GM23338 (cell line): ENCODE measurements at regions not wholly inside any gene's neighbourhood (a gene's known extent, or its start where the extent isn't known, plus 50 kb on each side); places are given as distances from the start of the nearest gene placed in this dataset.
A peak's percentile ranks its signal among the peaks of the same experiment; 100 is the strongest.

Experiments used
- ATAC-seq: fragments of 200-7000 bp; cut with Tn5 transposase; 3 replicates; pipeline ENCODE4 v1.9.1; 2020
- DNase-seq: peaks from one replicate; pipeline ENCODE4 v3.0.0-alpha.2; 2015; ENCODE audit warnings: low spot score
- H2AFZ ChIP-seq: fragments of 200-600 bp; sonication (generic); 2 replicates; pipeline ENCODE4 v1.8.0; 2016; ENCODE audit warnings: antibody characterized with exemption, mild to moderate bottlenecking, moderate library complexity
- H3F3A ChIP-seq: fragments of 200-600 bp; sonication (generic); replicated peaks from 2 replicates; pipeline ENCODE4 v1.8.0; 2017; ENCODE audit warnings: antibody characterized with exemption, mixed run types, low read depth
- H3K27ac ChIP-seq: fragments of 200-600 bp; sonication (generic); 2 replicates; pipeline ENCODE4 v1.6.1; 2016; ENCODE audit warnings: low read depth
- H3K27me3 ChIP-seq: fragments of 200-600 bp; sonication (generic); 2 replicates; pipeline ENCODE4 v1.8.0; 2016; ENCODE audit warnings: mild to moderate bottlenecking, mixed run types, moderate library complexity; ENCODE audit not compliant: insufficient read depth
- H3K36me3 ChIP-seq: fragments of 200-600 bp; sonication (generic); 2 replicates; pipeline ENCODE4 v1.8.0; 2016; ENCODE audit warnings: mild to moderate bottlenecking; ENCODE audit not compliant: insufficient read depth
- H3K4me1 ChIP-seq: fragments of 200-600 bp; sonication (generic); 2 replicates; pipeline ENCODE4 v1.8.0; 2016; ENCODE audit warnings: mild to moderate bottlenecking, moderate library complexity; ENCODE audit not compliant: insufficient read depth
- H3K4me2 ChIP-seq: fragments of 200-600 bp; sonication (generic); 2 replicates; pipeline ENCODE4 v1.7.1; 2017; ENCODE audit warnings: mixed run types
- H3K4me3 ChIP-seq: fragments of 200-600 bp; sonication (generic); 2 replicates; pipeline ENCODE4 v1.6.1; 2016; ENCODE audit warnings: mixed run types
- H3K79me2 ChIP-seq: fragments of 200-600 bp; sonication (generic); replicated peaks from 2 replicates; pipeline ENCODE4 v1.8.0; 2017; ENCODE audit warnings: mild to moderate bottlenecking; ENCODE audit not compliant: insufficient read depth
- H3K9me2 ChIP-seq: fragments of 200-600 bp; sonication (generic); 2 replicates; pipeline ENCODE4 v1.8.0; 2017; ENCODE audit not compliant: insufficient read depth
- H4K20me1 ChIP-seq: fragments of 200-600 bp; sonication (generic); replicated peaks from 2 replicates; pipeline ENCODE4 v1.8.0; 2017; ENCODE audit warnings: mild to moderate bottlenecking; ENCODE audit not compliant: insufficient read depth
- H3K27ac Mint-ChIP-seq: 2 replicates; pipeline ENCODE4 v1.8.0; 2020; ENCODE audit warnings: inconsistent platforms, mild to moderate bottlenecking, moderate library complexity, mixed read lengths
- H3K27me3 Mint-ChIP-seq: 3 replicates; pipeline ENCODE4 v1.8.0; 2022; ENCODE audit warnings: low read depth, mild to moderate bottlenecking, moderate library complexity, mixed read lengths, inconsistent platforms; ENCODE audit not compliant: insufficient read depth, poor library complexity
- H3K36me3 Mint-ChIP-seq: 3 replicates; pipeline ENCODE4 v1.8.0; 2021; ENCODE audit warnings: low read depth, mild to moderate bottlenecking, inconsistent platforms, moderate library complexity, mixed read lengths
- H3K4me1 Mint-ChIP-seq: 3 replicates; pipeline ENCODE4 v1.8.0; 2020; ENCODE audit warnings: mild to moderate bottlenecking, inconsistent platforms, mixed read lengths
- H3K4me3 Mint-ChIP-seq: 3 replicates; pipeline ENCODE4 v1.8.0; 2021; ENCODE audit warnings: moderate library complexity, mild to moderate bottlenecking, inconsistent platforms, mixed read lengths
- H3K9me3 Mint-ChIP-seq: 3 replicates; pipeline ENCODE4 v1.8.0; 2020; ENCODE audit warnings: moderate library complexity, mild to moderate bottlenecking, inconsistent platforms, mixed read lengths
- CREB1 ChIP-seq: fragments of 250-450 bp; sonication (Bioruptor Pico); IDR thresholded peaks from 2 replicates; pipeline ENCODE4 v1.5.0; 2020; ENCODE audit warnings: low read depth, mild to moderate bottlenecking, moderate library complexity
- EZH2 ChIP-seq: fragments of 200-600 bp; sonication (generic); IDR thresholded peaks from one replicate; pipeline ENCODE4 v1.8.0; 2017; ENCODE audit warnings: antibody characterized with exemption, mild to moderate bottlenecking, low read depth; ENCODE audit not compliant: unreplicated experiment
- EZH2phosphoT487 ChIP-seq: fragments of 200-600 bp; sonication (generic); IDR thresholded peaks from one replicate; pipeline ENCODE4 v1.8.1; 2018; ENCODE audit warnings: antibody characterized with exemption; ENCODE audit not compliant: unreplicated experiment
- JUNB ChIP-seq: IDR thresholded peaks from one replicate; pipeline ENCODE4 v1.6.1; 2016; ENCODE audit warnings: antibody characterized with exemption; ENCODE audit not compliant: unreplicated experiment
- POLR2AphosphoS5 ChIP-seq: IDR thresholded peaks from 2 replicates; pipeline ENCODE4 v1.6.1; 2016; ENCODE audit warnings: antibody characterized with exemption, low read depth
- ZNF114 ChIP-seq: fragments of 250-450 bp; sonication (Bioruptor Pico); IDR thresholded peaks from 2 replicates; pipeline ENCODE4 v1.5.0; 2020; ENCODE audit warnings: mild to moderate bottlenecking, moderate library complexity
- TF ChIP-seq, protein P1 (sequence below): fragments of 250-450 bp; sonication (Bioruptor Pico); IDR thresholded peaks from 2 replicates; pipeline ENCODE4 v1.5.0; 2020; ENCODE audit warnings: mild to moderate bottlenecking, moderate library complexity
- TF ChIP-seq, protein P2 (sequence below): IDR thresholded peaks from 2 replicates; pipeline ENCODE4 v1.6.1; 2016; ENCODE audit warnings: antibody characterized with exemption
- TF ChIP-seq, protein P3 (sequence below), 2 experiments: fragments of 200-600 bp in 1 of 2; sonication (generic) in 1 of 2; conservative IDR thresholded peaks; 2 replicates each; pipeline versions ENCODE4 v1.5.1 to v1.6.1; 2016 to 2017; ENCODE audit warnings: antibody characterized with exemption in 2 of 2, low read depth in 2 of 2, mild to moderate bottlenecking in 2 of 2, moderate library complexity in 1 of 2

DNA sequence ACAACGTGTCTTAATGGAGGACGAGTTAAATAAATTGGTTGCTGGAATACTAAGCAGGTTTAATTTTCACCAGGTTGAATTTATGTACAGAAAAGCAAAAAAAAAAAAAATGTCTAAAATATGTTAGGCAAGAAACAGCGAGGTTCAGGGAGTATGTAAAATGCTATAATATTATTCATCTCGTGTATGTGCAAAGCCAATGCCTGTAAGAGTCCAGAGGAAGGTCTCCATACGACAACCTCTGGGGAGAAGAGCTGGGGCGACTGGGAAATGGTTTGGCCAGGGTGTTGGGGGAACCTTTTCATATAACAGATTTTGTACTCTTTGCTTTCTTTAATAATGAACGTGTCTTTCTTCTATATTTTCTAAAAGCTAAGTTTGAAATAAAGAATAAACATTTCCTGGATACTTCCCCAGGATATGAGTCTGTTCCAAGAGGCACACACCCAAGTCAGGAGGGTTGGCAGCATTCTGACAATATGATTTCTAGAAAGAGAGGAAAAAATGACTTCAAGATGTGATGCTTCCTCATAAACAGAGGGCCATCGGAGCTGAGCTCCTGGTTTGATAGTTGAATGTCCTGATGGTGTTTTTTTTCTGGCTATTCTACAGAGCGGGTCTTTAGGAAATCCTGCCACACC is 208.6 kb upstream of the MGMT start (continued):
- TF ChIP-seq, protein P1, sequence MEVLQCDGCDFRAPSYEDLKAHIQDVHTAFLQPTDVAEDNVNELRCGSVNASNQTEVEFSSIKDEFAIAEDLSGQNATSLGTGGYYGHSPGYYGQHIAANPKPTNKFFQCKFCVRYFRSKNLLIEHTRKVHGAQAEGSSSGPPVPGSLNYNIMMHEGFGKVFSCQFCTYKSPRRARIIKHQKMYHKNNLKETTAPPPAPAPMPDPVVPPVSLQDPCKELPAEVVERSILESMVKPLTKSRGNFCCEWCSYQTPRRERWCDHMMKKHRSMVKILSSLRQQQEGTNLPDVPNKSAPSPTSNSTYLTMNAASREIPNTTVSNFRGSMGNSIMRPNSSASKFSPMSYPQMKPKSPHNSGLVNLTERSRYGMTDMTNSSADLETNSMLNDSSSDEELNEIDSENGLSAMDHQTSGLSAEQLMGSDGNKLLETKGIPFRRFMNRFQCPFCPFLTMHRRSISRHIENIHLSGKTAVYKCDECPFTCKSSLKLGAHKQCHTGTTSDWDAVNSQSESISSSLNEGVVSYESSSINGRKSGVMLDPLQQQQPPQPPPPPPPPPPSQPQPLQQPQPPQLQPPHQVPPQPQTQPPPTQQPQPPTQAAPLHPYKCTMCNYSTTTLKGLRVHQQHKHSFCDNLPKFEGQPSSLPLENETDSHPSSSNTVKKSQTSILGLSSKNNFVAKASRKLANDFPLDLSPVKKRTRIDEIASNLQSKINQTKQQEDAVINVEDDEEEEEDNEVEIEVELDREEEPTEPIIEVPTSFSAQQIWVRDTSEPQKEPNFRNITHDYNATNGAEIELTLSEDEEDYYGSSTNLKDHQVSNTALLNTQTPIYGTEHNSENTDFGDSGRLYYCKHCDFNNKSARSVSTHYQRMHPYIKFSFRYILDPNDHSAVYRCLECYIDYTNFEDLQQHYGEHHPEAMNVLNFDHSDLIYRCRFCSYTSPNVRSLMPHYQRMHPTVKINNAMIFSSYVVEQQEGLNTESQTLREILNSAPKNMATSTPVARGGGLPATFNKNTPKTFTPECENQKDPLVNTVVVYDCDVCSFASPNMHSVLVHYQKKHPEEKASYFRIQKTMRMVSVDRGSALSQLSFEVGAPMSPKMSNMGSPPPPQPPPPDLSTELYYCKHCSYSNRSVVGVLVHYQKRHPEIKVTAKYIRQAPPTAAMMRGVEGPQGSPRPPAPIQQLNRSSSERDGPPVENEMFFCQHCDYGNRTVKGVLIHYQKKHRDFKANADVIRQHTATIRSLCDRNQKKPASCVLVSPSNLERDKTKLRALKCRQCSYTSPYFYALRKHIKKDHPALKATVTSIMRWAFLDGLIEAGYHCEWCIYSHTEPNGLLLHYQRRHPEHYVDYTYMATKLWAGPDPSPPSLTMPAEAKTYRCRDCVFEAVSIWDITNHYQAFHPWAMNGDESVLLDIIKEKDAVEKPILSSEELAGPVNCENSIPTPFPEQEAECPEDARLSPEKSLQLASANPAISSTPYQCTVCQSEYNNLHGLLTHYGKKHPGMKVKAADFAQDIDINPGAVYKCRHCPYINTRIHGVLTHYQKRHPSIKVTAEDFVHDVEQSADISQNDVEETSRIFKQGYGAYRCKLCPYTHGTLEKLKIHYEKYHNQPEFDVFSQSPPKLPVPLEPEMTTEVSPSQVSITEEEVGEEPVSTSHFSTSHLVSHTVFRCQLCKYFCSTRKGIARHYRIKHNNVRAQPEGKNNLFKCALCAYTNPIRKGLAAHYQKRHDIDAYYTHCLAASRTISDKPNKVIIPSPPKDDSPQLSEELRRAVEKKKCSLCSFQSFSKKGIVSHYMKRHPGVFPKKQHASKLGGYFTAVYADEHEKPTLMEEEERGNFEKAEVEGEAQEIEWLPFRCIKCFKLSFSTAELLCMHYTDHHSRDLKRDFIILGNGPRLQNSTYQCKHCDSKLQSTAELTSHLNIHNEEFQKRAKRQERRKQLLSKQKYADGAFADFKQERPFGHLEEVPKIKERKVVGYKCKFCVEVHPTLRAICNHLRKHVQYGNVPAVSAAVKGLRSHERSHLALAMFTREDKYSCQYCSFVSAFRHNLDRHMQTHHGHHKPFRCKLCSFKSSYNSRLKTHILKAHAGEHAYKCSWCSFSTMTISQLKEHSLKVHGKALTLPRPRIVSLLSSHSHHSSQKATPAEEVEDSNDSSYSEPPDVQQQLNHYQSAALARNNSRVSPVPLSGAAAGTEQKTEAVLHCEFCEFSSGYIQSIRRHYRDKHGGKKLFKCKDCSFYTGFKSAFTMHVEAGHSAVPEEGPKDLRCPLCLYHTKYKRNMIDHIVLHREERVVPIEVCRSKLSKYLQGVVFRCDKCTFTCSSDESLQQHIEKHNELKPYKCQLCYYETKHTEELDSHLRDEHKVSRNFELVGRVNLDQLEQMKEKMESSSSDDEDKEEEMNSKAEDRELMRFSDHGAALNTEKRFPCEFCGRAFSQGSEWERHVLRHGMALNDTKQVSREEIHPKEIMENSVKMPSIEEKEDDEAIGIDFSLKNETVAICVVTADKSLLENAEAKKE (CRISPR knock-in tag), result no peak
- TF ChIP-seq, protein P2, sequence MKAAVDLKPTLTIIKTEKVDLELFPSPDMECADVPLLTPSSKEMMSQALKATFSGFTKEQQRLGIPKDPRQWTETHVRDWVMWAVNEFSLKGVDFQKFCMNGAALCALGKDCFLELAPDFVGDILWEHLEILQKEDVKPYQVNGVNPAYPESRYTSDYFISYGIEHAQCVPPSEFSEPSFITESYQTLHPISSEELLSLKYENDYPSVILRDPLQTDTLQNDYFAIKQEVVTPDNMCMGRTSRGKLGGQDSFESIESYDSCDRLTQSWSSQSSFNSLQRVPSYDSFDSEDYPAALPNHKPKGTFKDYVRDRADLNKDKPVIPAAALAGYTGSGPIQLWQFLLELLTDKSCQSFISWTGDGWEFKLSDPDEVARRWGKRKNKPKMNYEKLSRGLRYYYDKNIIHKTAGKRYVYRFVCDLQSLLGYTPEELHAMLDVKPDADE, result no peak
- TF ChIP-seq ZNF114 (CRISPR knock-in tag), result no peak

DNA sequence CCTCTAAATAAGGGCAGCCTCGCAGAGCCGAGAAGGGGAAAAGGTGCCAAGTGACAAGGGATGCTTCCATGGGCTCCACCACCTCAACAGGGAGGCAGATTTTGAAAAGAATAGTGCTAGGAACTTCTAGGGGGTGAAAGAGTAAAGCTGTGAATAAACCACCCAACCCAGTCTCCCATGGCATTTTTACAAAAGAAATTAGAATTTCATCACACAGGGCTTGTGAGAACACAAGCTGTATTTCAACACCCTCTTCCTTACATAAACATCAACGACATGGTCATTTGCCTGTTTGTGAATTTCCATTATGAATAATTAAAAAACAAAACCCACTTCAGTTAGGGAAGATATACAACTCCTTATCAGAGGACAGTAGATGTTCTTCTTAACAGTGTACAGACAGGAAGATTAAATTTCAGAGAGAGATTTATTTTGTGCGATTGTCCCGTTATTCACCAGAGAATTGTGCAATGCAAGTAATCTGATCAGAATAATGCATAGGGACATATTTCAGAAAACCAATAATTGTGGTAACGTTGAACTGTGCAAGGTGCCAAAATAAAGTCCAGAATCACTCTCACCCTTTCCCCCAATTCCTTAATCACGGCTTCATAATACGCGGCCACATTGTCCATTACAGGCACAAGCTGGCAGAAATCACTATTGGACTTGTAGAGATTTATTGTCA is 207.8 kb upstream of the MGMT start:
- Mint-ChIP-seq H3K4me1 (no peaks in the 10 kb centered on the region), H3K9me3 (no peaks in the 10 kb centered on the region), H3K27me3 (no peaks in the 10 kb centered on the region), H3K27ac (no peak overlapping the region; the same call in 1 of the 2 replicates), H3K36me3 (no peaks in the 10 kb centered on the region), H3K4me3 (no peak overlapping the region)
- ATAC-seq (no peak), DNase-seq (no peak)
- no peaks in the 10 kb centered on the region for H3K79me2 ChIP-seq
- H2AFZ ChIP-seq, result peak overlapping the region; percentile 26; the same call in 1 of the 2 replicates
- H3K4me3 ChIP-seq, result no peak overlapping the region
- no peaks in the 10 kb centered on the region for H4K20me1 ChIP-seq
- no peaks in the 10 kb centered on the region for H3K9me2 ChIP-seq
- H3K4me2 ChIP-seq, result no peak overlapping the region
- no peaks in the 10 kb centered on the region for H3K36me3 ChIP-seq
- H3K27me3 ChIP-seq, result no peaks in the 10 kb centered on the region
- H3K27ac ChIP-seq, result no peak overlapping the region
- H3K4me1 ChIP-seq, result no peaks in the 10 kb centered on the region
- no peaks in the 10 kb centered on the region for H3F3A ChIP-seq
- no peak for TF ChIP-seq JUNB
- TF ChIP-seq EZH2phosphoT487, result no peak
- TF ChIP-seq POLR2AphosphoS5, result no peak
- TF ChIP-seq EZH2, result no peak
- TF ChIP-seq, protein P2, result no peak
- TF ChIP-seq, protein P3, sequence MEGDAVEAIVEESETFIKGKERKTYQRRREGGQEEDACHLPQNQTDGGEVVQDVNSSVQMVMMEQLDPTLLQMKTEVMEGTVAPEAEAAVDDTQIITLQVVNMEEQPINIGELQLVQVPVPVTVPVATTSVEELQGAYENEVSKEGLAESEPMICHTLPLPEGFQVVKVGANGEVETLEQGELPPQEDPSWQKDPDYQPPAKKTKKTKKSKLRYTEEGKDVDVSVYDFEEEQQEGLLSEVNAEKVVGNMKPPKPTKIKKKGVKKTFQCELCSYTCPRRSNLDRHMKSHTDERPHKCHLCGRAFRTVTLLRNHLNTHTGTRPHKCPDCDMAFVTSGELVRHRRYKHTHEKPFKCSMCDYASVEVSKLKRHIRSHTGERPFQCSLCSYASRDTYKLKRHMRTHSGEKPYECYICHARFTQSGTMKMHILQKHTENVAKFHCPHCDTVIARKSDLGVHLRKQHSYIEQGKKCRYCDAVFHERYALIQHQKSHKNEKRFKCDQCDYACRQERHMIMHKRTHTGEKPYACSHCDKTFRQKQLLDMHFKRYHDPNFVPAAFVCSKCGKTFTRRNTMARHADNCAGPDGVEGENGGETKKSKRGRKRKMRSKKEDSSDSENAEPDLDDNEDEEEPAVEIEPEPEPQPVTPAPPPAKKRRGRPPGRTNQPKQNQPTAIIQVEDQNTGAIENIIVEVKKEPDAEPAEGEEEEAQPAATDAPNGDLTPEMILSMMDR (conservative IDR thresholded peaks at IDR 0.05; ENCODE audit: low read depth in 2 of 2), result no peak
- TF ChIP-seq CREB1 (CRISPR knock-in tag), result no peak
